Activated CD4-positive, alpha-beta T cell treated with anti-CD3 and anti-CD28 coated beads for 36 hours (primary cell): ENCODE measurements at regions not wholly inside any gene's neighbourhood (a gene's known extent, or its start where the extent isn't known, plus 50 kb on each side); places are given as distances from the start of the nearest gene placed in this dataset.
A peak's percentile ranks its signal among the peaks of the same experiment; 100 is the strongest.
"Not testable (repeated sequence)": the region's sequence is repeated elsewhere in the genome, so short reads cannot be mapped to it uniquely, and the experiment has no call there.

ENCODE experiments used
- ATAC-seq: fragments of 200-7000 bp; cut with Tn5 transposase; one replicate; pipeline ENCODE4 v1.10.0; 2021; ENCODE audit warnings: mild to moderate bottlenecking, moderate library complexity
- CTCF ChIA-PET: fragments of 350-600 bp; sonication (Branson Sonifier 250); formaldehyde crosslinking; loops from one replicate; lab custom pipeline; 2021; ENCODE audit warnings: antibody characterized with exemption; lab: Charles Lee
- POLR2A ChIA-PET: fragments of 350-600 bp; sonication (Branson Sonifier 250); formaldehyde crosslinking; loops from one replicate; lab custom pipeline; 2021; ENCODE audit warnings: antibody characterized with exemption, inconsistent platforms; lab: Charles Lee
- DNase-seq: peaks from one replicate; pipeline ENCODE4 v3.0.0-alpha.2; 2020
- H3K27ac Mint-ChIP-seq: one replicate; pipeline ENCODE4 v1.8.0; 2021; ENCODE audit warnings: mixed read lengths
- H3K27me3 Mint-ChIP-seq: one replicate; pipeline ENCODE4 v1.8.0; 2021; ENCODE audit warnings: mixed read lengths
- H3K36me3 Mint-ChIP-seq: one replicate; pipeline ENCODE4 v1.8.0; 2021; ENCODE audit warnings: low read depth, mixed read lengths
- H3K4me1 Mint-ChIP-seq: one replicate; pipeline ENCODE4 v1.8.0; 2021; ENCODE audit warnings: mixed read lengths
- H3K4me3 Mint-ChIP-seq: one replicate; pipeline ENCODE4 v1.8.0; 2021; ENCODE audit warnings: mild to moderate bottlenecking, moderate library complexity, mixed read lengths
- H3K9me3 Mint-ChIP-seq: one replicate; pipeline ENCODE4 v1.8.0; 2021; ENCODE audit warnings: low read depth, mixed read lengths
- intact Hi-C, 2 experiments: fragments of 100-400 bp; cut with DNase I in 1 of 2; cut with micrococcal nuclease in 1 of 2; formaldehyde crosslinking; loops; one replicate each; pipeline versions ENCODE4 v1.14.2 to v1.15.1; 2022 to 2024; cut with DNase I, micrococcal nuclease

DNA sequence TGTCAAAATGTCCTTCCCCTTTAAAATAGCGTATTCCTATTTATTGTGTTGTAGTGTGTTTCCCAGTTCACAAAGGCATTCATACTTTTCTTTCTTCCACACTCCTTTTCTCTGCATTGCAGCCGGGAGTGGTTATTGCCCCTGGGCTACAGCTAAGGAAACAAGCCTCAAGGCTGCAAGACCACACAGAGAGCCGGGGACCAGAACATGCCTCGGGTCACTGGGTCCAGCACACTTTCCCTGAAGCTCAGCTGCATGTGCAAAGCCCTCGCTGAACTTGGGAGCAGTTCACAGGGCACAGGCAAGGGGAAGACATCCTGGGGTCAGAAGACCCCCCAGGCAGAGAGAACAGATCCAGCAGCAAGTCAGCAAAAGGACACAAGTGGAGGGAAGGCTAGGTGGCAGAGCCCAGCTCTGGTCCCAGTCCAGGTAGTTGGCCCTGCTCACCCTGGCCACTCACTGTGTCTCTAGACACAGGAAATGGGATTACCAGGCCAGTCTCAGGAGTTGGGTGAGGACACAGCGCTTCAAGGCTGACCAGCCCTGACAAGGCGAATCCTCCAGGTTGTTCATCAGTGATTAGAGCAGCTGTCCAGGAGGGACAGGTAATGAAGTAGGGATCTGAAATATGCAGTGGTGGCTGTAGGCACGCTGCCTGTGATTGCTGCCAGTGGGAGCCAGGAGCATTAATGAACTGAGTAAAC is 118.2 kb downstream of the CD83 start:
- intact Hi-C loops = no loop called here
- no peak for DNase-seq
- POLR2A ChIA-PET = interaction anchor here (0.6 kb wide), 1 partner anchor 553 kb away, joined by 5 read pairs; no protein-coding TSS in a partner anchor
- CTCF ChIA-PET = interaction anchor here (1.4 kb wide), 1 partner anchor 11 kb away, joined by 4 read pairs; no protein-coding TSS in a partner anchor
- peaks cover 10% of the 10 kb centered on the region for H3K4me1 Mint-ChIP-seq
- H3K36me3 Mint-ChIP-seq = no peaks in the 10 kb centered on the region
- H3K9me3 Mint-ChIP-seq = peaks cover 2% of the 10 kb centered on the region
- H3K27ac Mint-ChIP-seq = no peak overlapping the region
- no peak overlapping the region for H3K4me3 Mint-ChIP-seq
- no peak for ATAC-seq
- no peaks in the 10 kb centered on the region for H3K27me3 Mint-ChIP-seq

DNA sequence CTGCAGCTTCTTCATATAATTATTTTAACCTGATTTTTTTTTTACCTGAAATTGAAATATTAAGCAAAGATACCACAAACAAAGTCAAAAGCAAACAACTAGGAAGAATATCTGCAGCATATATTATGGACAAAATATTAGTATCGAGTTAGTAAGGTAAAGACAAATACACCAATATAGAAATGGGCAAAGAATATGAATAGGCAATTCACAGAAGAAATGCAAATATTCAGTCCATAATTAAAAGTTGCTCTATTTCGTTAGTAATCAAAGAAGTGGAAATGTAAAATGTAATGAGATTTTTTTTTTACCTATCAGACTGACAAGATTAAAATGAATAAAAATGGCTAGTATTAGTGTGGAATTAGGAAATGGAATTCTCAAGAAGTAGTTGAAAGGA is 121.5 kb downstream of the CD83 start:
- H3K36me3 Mint-ChIP-seq = no peaks in the 10 kb centered on the region
- H3K27me3 Mint-ChIP-seq = no peaks in the 10 kb centered on the region
- no peak for ATAC-seq
- no peak for DNase-seq
- intact Hi-C loops = no loop called here
- CTCF ChIA-PET = no interaction called here
- H3K4me1 Mint-ChIP-seq = no peaks in the 10 kb centered on the region
- POLR2A ChIA-PET = no interaction called here
- peaks cover 2% of the 10 kb centered on the region for H3K9me3 Mint-ChIP-seq
- H3K27ac Mint-ChIP-seq = no peak overlapping the region
- H3K4me3 Mint-ChIP-seq = no peak overlapping the region

DNA sequence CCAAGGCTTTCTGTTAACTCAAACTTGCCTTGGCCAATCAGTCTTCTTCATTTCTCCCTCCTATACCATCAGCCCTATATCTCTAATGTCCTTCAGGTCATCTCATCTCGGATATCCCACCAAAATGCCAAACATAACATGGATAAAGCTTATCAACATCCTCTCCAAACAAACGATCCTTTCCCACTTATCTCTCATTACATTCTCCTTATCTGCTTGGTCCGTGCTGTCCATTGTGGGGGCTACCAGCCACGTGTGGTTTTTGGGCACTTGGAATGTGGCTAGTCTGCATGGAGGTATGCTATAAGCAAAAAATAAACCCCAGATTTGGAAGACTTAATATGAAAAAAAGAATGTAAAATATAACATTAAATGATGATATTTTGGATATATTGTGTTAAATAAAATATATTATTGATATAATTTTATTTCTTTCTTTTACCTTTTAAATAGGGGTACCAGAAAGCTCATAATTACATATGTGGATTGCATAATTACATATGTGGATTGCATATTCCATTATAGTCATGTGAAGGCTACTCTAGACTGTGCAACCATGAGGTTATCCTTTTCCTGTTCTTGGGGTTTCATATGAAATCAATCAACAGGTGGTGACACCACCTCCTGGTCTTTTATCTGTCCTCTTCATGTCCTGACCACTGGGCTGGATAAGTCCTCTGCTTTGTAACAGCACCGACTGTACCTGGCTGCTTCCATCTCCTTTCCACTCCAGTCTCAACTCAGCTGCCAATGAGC is 123.0 kb downstream of the CD83 start:
- Mint-ChIP-seq H3K4me1 (no peaks in the 10 kb centered on the region), H3K27me3 (no peaks in the 10 kb centered on the region), H3K9me3 (peaks cover 2% of the 10 kb centered on the region), H3K27ac (no peak overlapping the region), H3K36me3 (no peaks in the 10 kb centered on the region), H3K4me3 (no peak overlapping the region)
- ATAC-seq (no peak), DNase-seq (no peak)
- intact Hi-C loops = no loop called here
- ChIA-PET POLR2A (interaction anchor here (0.7 kb wide), 1 partner anchor 23 kb away, joined by 3 read pairs; no protein-coding TSS in a partner anchor), CTCF (no interaction called here)

DNA sequence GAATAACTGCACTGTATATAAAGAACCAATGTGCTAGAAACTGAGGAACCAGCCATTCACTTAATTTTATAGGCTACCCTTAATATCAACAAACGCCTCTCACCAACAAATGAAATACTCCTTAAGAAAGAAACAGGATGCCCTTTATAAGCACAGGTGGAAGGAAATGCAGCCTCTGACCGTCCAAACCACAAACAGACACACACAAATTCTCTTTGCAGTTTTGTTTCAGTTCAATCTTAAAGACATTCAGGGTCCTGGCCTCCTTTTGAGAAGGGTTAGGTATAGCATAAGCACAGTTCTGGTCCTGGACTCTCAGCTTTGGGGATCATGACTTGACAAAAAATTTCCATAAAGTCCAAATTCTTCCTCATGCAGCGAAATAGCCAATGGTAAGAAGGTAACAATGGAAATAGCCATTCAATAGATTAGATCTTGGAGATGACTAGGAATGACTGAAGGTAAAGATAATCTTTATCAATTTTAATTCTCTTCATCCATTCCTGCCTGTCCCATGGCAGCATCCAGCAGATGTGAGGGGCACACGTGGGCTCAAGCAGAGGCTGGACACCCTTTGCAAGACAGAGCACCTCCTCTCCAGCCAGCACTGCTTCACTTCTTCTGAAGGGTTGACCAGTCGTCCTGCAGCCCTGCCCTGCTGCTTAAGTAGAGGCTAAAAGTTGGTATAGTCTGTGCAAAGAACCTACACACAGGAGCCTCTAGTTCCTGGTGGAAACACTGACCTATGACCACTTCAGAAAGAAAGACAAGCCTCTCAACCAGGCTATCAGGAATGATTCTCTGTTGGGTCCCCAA is 123.9 kb downstream of the CD83 start:
- H3K4me1 Mint-ChIP-seq = no peaks in the 10 kb centered on the region
- DNase-seq (no peak), ATAC-seq (no peak)
- H3K4me3 Mint-ChIP-seq = no peak overlapping the region
- no peak overlapping the region for H3K27ac Mint-ChIP-seq
- peaks cover 2% of the 10 kb centered on the region for H3K9me3 Mint-ChIP-seq
- no peaks in the 10 kb centered on the region for H3K27me3 Mint-ChIP-seq
- POLR2A ChIA-PET = interaction anchor here (0.7 kb wide), 1 partner anchor 24 kb away, joined by 3 read pairs; no protein-coding TSS in a partner anchor
- no peaks in the 10 kb centered on the region for H3K36me3 Mint-ChIP-seq
- CTCF ChIA-PET = no interaction called here
- intact Hi-C loops = no loop called here

DNA sequence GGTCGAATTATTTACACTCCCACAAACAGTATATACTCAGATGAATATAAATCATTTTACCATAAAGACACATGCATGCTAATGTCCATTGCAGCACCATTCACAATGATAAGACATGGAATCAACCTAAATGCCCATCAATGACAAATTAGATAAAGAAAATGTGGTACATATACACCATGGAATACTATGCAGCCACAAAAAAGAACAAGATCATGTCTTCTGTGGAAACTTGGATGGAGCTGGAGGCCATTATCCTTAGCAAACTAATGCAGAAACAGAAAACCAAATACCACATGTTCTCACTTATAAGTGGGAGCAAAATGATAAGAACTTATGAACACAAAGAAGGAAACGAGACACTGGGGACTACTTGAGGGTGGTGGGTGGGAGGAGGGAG is 125.3 kb downstream of the CD83 start:
- H3K4me1 Mint-ChIP-seq, intact Hi-C loops, DNase-seq, H3K27me3 Mint-ChIP-seq, H3K4me3 Mint-ChIP-seq, H3K27ac Mint-ChIP-seq, CTCF ChIA-PET, H3K9me3 Mint-ChIP-seq, H3K36me3 Mint-ChIP-seq, ATAC-seq: not testable (repeated sequence)
- POLR2A ChIA-PET = interaction anchor here (0.6 kb wide), 1 partner anchor 300 kb away, joined by 3 read pairs; no protein-coding TSS in a partner anchor

DNA sequence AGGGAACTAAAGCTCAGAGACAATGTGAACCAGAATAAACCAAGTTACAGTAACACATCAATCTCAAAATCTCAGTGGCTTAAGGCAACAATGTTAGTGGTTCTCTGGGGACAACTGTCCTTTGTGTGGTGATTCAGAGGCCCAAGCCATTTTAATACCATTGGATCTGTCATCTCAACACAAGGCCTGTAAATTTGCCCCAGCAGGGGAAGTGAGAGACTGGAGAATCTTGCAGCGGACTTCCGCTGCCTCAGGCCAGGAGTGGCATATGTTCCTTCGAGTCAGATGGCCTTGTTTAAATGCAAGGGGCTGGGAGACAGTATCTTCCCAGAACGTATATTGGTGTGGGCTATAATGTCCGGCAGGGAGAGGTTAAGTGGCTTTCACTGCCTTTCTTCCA is 126.0 kb downstream of the CD83 start:
- H3K27me3 Mint-ChIP-seq = no peaks in the 10 kb centered on the region
- H3K36me3 Mint-ChIP-seq = no peaks in the 10 kb centered on the region
- POLR2A ChIA-PET = no interaction called here
- CTCF ChIA-PET = interaction anchor here (0.6 kb wide), 1 partner anchor 16 kb away, joined by 3 read pairs; no protein-coding TSS in a partner anchor
- intact Hi-C loops = no loop called here
- H3K4me3 Mint-ChIP-seq = no peak overlapping the region
- H3K4me1 Mint-ChIP-seq = no peaks in the 10 kb centered on the region
- H3K27ac Mint-ChIP-seq = no peak overlapping the region
- DNase-seq (no peak), ATAC-seq (no peak)
- peaks cover 2% of the 10 kb centered on the region for H3K9me3 Mint-ChIP-seq

DNA sequence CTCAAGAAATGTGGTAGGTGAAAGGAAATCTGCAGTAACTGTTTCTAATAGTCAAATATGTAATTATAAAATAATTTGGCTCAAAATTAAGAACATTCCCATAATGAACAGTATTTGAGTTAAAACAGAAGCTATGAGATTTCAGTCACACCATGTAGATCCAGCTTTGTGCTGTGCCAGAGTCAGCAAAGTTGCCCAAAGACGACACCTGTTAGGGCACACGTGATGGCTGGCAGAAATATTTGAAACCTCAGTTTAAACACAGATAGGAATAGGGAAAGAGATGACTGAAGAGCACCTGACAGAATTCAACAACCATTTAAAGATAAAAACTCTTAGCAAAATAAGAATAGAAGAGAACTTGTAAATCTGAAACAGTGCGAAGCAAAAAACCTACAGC is 129.3 kb downstream of the CD83 start:
- H3K4me1 Mint-ChIP-seq = no peaks in the 10 kb centered on the region
- no peaks in the 10 kb centered on the region for H3K36me3 Mint-ChIP-seq
- CTCF ChIA-PET = interaction anchor here (1.7 kb wide), 1 partner anchor 10 kb away, joined by 4 read pairs; no protein-coding TSS in a partner anchor
- H3K27ac Mint-ChIP-seq = no peak overlapping the region
- ATAC-seq (no peak), DNase-seq (no peak)
- no peaks in the 10 kb centered on the region for H3K27me3 Mint-ChIP-seq
- intact Hi-C loops = no loop called here
- no peaks in the 10 kb centered on the region for H3K9me3 Mint-ChIP-seq
- no peak overlapping the region for H3K4me3 Mint-ChIP-seq
- POLR2A ChIA-PET = no interaction called here

DNA sequence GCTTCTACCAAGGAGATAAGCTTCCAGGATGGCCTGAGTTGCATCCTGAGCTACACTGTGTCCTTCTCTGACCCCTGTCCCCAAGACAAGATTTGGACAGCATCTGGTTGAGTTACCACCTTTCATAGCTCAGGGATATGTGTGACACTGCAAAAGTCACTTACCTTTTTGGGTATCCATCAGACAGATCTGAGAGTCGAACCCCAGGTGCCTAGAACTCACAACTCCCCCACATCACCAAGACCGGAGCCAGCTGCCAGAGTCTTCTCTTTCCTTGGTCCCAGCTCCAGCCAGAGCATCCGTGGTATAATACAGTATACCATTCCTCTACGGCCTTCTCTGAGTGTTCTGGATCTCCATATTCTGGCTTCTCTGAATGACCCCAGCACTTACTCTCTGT is 133.0 kb downstream of the CD83 start:
- POLR2A ChIA-PET = no interaction called here
- intact Hi-C loops = no loop called here
- H3K4me1 Mint-ChIP-seq = peaks cover 7% of the 10 kb centered on the region
- no peaks in the 10 kb centered on the region for H3K36me3 Mint-ChIP-seq
- H3K27ac Mint-ChIP-seq = no peak overlapping the region
- DNase-seq (no peak), ATAC-seq (no peak)
- H3K9me3 Mint-ChIP-seq = no peaks in the 10 kb centered on the region
- CTCF ChIA-PET = interaction anchor here (0.7 kb wide), 1 partner anchor 714 kb away, joined by 4 read pairs; no protein-coding TSS in a partner anchor
- no peaks in the 10 kb centered on the region for H3K27me3 Mint-ChIP-seq
- H3K4me3 Mint-ChIP-seq = no peak overlapping the region

DNA sequence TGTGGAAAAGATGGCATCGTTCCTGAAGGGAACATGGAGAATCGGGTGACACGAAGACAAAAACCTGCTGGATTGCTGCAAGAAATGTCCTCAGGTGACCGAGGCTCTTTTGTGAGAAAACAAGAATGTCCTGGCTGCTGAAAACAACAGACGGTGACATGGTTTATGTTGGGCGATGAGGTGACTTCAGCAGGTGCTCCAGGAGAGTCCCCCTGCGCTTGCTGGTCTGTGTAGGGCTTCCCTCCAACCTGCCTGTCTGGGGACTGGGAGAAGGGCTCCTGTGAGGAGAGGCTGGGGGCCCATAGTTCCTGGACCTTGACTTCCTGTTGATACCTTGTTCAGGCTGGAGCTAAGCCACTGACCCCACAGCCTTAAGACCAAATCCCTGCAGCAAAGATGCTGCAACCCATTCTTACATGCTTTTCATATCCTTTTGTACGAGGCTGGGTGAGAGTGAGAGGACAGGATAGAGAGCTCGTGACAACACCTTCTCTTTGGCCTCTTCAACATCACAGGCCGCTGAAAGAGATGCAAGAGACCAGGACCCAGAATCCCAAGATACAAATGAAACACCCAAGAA is 134.8 kb downstream of the CD83 start:
- intact Hi-C loops = no loop called here
- peaks cover 7% of the 10 kb centered on the region for H3K4me1 Mint-ChIP-seq
- ATAC-seq = no peak

DNA sequence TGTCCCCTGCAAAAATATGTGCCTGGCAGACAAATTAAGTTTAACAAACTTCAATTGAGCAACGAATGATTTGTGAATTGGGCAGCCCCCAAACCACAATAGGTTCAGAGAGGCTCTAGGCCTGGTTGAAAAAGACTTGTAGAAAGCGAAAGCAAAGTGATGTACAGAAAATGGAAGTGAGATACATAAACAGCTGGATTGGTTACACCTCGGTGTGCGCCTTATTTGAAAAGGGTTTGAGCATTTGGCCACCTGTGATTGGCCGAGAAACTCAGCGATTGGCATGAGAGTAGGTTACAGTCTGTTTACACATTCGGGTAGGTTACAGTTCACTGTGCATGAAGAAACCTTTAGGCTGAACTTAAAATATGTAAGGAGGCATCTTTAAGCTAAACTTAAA is 136.9 kb downstream of the CD83 start:
- Mint-ChIP-seq H3K27ac (no peak overlapping the region), H3K4me1 (peaks cover 7% of the 10 kb centered on the region), H3K9me3 (no peaks in the 10 kb centered on the region), H3K36me3 (no peaks in the 10 kb centered on the region), H3K4me3 (no peak overlapping the region), H3K27me3 (no peaks in the 10 kb centered on the region)
- CTCF ChIA-PET = no interaction called here
- intact Hi-C loops = no loop called here
- POLR2A ChIA-PET = no interaction called here
- DNase-seq = no peak
- peak; percentile 55 for ATAC-seq

More for the DNA sequence above, 134.8 kb downstream of the CD83 start:
- no peaks in the 10 kb centered on the region for H3K9me3 Mint-ChIP-seq
- no peaks in the 10 kb centered on the region for H3K27me3 Mint-ChIP-seq
- DNase-seq = no peak
- ChIA-PET POLR2A (no interaction called here), CTCF (no interaction called here)
- H3K4me3 Mint-ChIP-seq = no peak overlapping the region
- H3K27ac Mint-ChIP-seq = no peak overlapping the region
- H3K36me3 Mint-ChIP-seq = no peaks in the 10 kb centered on the region

DNA sequence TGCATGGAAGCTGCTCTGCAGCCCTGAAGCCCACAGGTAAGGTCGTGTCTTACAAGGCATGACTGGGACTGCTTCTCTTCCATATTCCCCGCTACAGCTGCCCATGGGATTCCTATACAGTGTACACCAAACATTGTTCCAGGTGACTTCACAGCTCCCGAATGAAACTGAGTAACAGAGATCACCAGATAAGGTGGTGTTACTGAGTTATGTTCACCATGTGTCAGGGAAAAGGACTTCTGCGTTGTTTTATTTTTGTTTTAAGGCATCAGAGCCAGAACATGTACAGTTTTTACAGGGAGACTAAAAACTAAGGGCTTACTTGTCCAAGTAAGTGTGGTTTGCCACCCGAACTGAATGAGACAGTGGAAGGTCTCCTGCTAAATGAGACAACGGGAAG is 138.3 kb downstream of the CD83 start:
- DNase-seq = no peak
- Mint-ChIP-seq H3K27me3 (no peaks in the 10 kb centered on the region), H3K4me3 (no peak overlapping the region), H3K27ac (no peak overlapping the region), H3K4me1 (peaks cover 7% of the 10 kb centered on the region), H3K9me3 (peaks cover 2% of the 10 kb centered on the region), H3K36me3 (no peaks in the 10 kb centered on the region)
- intact Hi-C loops = no loop called here
- POLR2A ChIA-PET = no interaction called here
- CTCF ChIA-PET = no interaction called here
- ATAC-seq = no peak
